Liver (tissue), 3 donors: ENCODE measurements at regions not wholly inside any gene's neighbourhood (a gene's known extent, or its start where the extent isn't known, plus 50 kb on each side); places are given as distances from the start of the nearest gene placed in this dataset.
"Not testable (repeated sequence)": the region's sequence is repeated elsewhere in the genome, so short reads cannot be mapped to it uniquely, and the experiment has no call there.

Experiments
- CTCF ChIP-seq: fragments of 150-350 bp; IDR thresholded peaks from 2 replicates; pipeline ENCODE4 v1.5.1; 2017; ENCODE audit warnings: improper control_type of control experiment, low read depth, low read length; ENCODE audit not compliant: missing input control
- EGR1 ChIP-seq, 2 donors: IDR thresholded peaks; 2 replicates each; pipeline ENCODE4 v1.6.1; 2016 to 2018; ENCODE audit warnings: antibody characterized with exemption in 2 of 2, low read depth in 2 of 2
- GABPA ChIP-seq, 2 donors: IDR thresholded peaks in 1 of 2; conservative IDR thresholded peaks in 1 of 2; 2 replicates each; pipeline ENCODE4 v1.6.1; 2016; ENCODE audit warnings: antibody characterized with exemption in 2 of 2, mild to moderate bottlenecking in 1 of 2, moderate library complexity in 1 of 2
- JUND ChIP-seq, 2 donors: IDR thresholded peaks; 2 replicates each; pipeline ENCODE4 v1.6.1; 2016; ENCODE audit warnings: antibody characterized with exemption in 2 of 2
- MAX ChIP-seq: IDR thresholded peaks from 2 replicates; pipeline ENCODE4 v1.6.1; 2016; ENCODE audit warnings: antibody characterized with exemption
- NR2F2 ChIP-seq: IDR thresholded peaks from 2 replicates; pipeline ENCODE4 v1.6.1; 2016; ENCODE audit warnings: antibody characterized with exemption
- REST ChIP-seq: IDR thresholded peaks from 2 replicates; pipeline ENCODE4 v1.6.1; 2016; ENCODE audit warnings: antibody characterized with exemption, mild to moderate bottlenecking
- TAF1 ChIP-seq: conservative IDR thresholded peaks from 2 replicates; pipeline ENCODE4 v1.6.1; 2016; ENCODE audit warnings: antibody characterized with exemption, mild to moderate bottlenecking
- donor health status: healthy.
- donor health status: healthy.

GRCh38 chrY:26268934-26269333 lies 647.0 kb downstream of the CDY1 start:
- TF ChIP-seq GABPA (IDR thresholded peaks at IDR 0.05 in 1 of 2, conservative IDR thresholded peaks at IDR 0.05 in 1 of 2); TAF1; CTCF; NR2F2; JUND (IDR thresholded peaks at IDR 0.05); EGR1 (IDR thresholded peaks at IDR 0.05; ENCODE audit: low read depth in 2 of 2); REST; MAX: not testable (repeated sequence)
